GM19240 (cell line): ENCODE measurements at regions not wholly inside any gene's neighbourhood (a gene's known extent, or its start where the extent isn't known, plus 50 kb on each side); places are given as distances from the start of the nearest gene placed in this dataset.
"Not testable (repeated sequence)": the region's sequence is repeated elsewhere in the genome, so short reads cannot be mapped to it uniquely, and the experiment has no call there.

Experiments used
- DNase-seq: peaks from one replicate; pipeline ENCODE4 v3.0.0; 2011; ENCODE audit warnings: low spot score; ENCODE audit not compliant: insufficient read length

GRCh38 chr14:86129426-86129825 lies 599.5 kb downstream of the FLRT2 start:
- DNase-seq, result no peak

GRCh38 chr14:86124328-86124727 lies 594.4 kb downstream of the FLRT2 start:
- no peak for DNase-seq

GRCh38 chr14:86115972-86116371 lies 586.0 kb downstream of the FLRT2 start:
- no peak for DNase-seq

- DNase-seq, result not testable (repeated sequence)
Observed at GRCh38 chr14:86110871-86111270, 580.9 kb downstream of the FLRT2 start.

- no peak for DNase-seq
Observed at GRCh38 chr14:86104691-86105265, 574.8 kb downstream of the FLRT2 start.

- no peak for DNase-seq
Observed at GRCh38 chr14:86094512-86094911, 564.6 kb downstream of the FLRT2 start.

GRCh38 chr14:86091811-86092210 lies 561.9 kb downstream of the FLRT2 start:
- no peak for DNase-seq

- DNase-seq, result no peak
Observed at GRCh38 chr14:86088156-86088555, 558.2 kb downstream of the FLRT2 start.

GRCh38 chr14:86087377-86087776 lies 557.4 kb downstream of the FLRT2 start:
- no peak for DNase-seq

GRCh38 chr14:86086962-86087361 lies 557.0 kb downstream of the FLRT2 start:
- no peak for DNase-seq

- no peak for DNase-seq
Observed at GRCh38 chr14:86084097-86084496, 554.2 kb downstream of the FLRT2 start.

- no peak for DNase-seq
Observed at GRCh38 chr14:86083616-86084015, 553.7 kb downstream of the FLRT2 start.

- DNase-seq, result no peak
Observed at GRCh38 chr14:86072116-86072894, 542.4 kb downstream of the FLRT2 start.

GRCh38 chr14:86066651-86067050 lies 536.7 kb downstream of the FLRT2 start:
- DNase-seq, result no peak

GRCh38 chr14:86065407-86065806 lies 535.5 kb downstream of the FLRT2 start:
- DNase-seq, result no peak

GRCh38 chr14:86064595-86064994 lies 534.7 kb downstream of the FLRT2 start:
- DNase-seq, result not testable (repeated sequence)

GRCh38 chr14:86057018-86057667 lies 527.2 kb downstream of the FLRT2 start:
- no peak for DNase-seq

GRCh38 chr14:86055512-86056075 lies 525.6 kb downstream of the FLRT2 start:
- no peak for DNase-seq

- no peak for DNase-seq
Observed at GRCh38 chr14:86052868-86053267, 522.9 kb downstream of the FLRT2 start.

GRCh38 chr14:86050757-86051156 lies 520.8 kb downstream of the FLRT2 start:
- no peak for DNase-seq

- DNase-seq, result no peak
Observed at GRCh38 chr14:86050072-86050683, 520.2 kb downstream of the FLRT2 start.

GRCh38 chr14:86039176-86039575 lies 509.2 kb downstream of the FLRT2 start:
- no peak for DNase-seq
